ENCODE measurements at regions not wholly inside any gene's neighbourhood (a gene's known extent, or its start where the extent isn't known, plus 50 kb on each side); places are given as distances from the start of the nearest gene placed in this dataset.

- no peak overlapping the region for H3K4me3 ChIP-seq
- intact Hi-C loops (cut with DNase I), result no loop called here
- no peak for DNase-seq
- ATAC-seq, result no peak
- WGBS, 2 donors, result 83 to 85% methylated on average over 3 of the region's 3 CpGs
- H3K27ac ChIP-seq, result no peak overlapping the region
- peaks cover 0 to 5% (median 0%) of the 10 kb centered on the region in 7 donors for H3K27me3 ChIP-seq
- no peaks in the 10 kb centered on the region for H3K36me3 ChIP-seq
- peaks cover 0 to 11% (median 3%) of the 10 kb centered on the region in 9 donors for H3K4me1 ChIP-seq
- H3K9me3 ChIP-seq, result no peaks in the 10 kb centered on the region
- TF ChIP-seq, protein P1, sequence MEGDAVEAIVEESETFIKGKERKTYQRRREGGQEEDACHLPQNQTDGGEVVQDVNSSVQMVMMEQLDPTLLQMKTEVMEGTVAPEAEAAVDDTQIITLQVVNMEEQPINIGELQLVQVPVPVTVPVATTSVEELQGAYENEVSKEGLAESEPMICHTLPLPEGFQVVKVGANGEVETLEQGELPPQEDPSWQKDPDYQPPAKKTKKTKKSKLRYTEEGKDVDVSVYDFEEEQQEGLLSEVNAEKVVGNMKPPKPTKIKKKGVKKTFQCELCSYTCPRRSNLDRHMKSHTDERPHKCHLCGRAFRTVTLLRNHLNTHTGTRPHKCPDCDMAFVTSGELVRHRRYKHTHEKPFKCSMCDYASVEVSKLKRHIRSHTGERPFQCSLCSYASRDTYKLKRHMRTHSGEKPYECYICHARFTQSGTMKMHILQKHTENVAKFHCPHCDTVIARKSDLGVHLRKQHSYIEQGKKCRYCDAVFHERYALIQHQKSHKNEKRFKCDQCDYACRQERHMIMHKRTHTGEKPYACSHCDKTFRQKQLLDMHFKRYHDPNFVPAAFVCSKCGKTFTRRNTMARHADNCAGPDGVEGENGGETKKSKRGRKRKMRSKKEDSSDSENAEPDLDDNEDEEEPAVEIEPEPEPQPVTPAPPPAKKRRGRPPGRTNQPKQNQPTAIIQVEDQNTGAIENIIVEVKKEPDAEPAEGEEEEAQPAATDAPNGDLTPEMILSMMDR (IDR thresholded peaks at IDR 0.05), result no peak
Observed at GRCh38 chr2:38192976-38193375, 117.0 kb upstream of the CYP1B1 start.

DNA sequence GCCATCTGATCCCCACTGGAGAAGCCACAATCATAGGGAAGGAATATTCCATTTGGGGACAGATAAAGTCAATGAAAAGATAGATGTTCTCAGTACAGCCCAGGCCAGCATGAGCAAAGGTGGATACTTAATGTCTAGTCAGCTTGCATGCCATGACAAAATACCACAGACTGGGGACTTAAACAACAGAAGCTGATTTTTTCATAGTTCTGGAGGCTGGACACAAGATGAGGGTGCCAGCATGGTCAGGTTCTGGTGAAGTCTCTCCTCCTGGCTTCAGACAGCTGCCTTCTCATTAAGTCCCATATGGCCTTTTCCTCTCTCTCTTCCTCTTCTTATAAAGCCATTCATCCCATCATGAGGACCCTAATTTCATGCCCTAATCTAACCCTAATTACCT lies 116.1 kb upstream of the CYP1B1 start:
- DNase-seq, result no peak
- intact Hi-C loops (cut with DNase I), result no loop called here
- ATAC-seq, result no peak

DNA sequence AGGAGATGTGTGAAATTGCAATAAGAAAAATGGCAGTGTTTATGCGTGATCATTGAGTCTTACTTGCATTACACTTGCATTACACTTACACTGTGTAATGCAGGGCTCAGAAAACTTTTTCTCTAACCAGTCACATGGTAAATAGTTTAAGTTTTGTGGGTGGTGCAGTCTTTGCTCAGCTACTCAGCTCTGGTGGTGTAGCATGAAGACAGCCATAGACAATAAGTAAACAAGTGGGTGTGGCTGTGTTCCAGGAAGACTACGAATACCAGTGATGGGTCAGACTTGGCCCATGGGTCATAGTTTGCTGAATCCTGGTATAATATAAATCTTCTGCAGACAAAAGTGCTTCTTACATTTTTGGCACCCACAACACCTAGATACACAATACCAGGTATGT lies 115.6 kb upstream of the CYP1B1 start:
- ATAC-seq, result no peak
- intact Hi-C loops (cut with DNase I), result no loop called here

More for the DNA sequence above, 116.1 kb upstream of the CYP1B1 start:
- Histone ChIP-seq H3K27ac (no peak overlapping the region), H3K4me1 (peaks cover 0 to 19% (median 6%) of the 10 kb centered on the region in 9 donors), H3K4me3 (no peak overlapping the region), H3K27me3 (peaks cover 0 to 5% (median 0%) of the 10 kb centered on the region in 7 donors), H3K9me3 (no peaks in the 10 kb centered on the region), H3K36me3 (no peaks in the 10 kb centered on the region)
- TF ChIP-seq, protein P1 (IDR thresholded peaks at IDR 0.05), result no peak

DNA sequence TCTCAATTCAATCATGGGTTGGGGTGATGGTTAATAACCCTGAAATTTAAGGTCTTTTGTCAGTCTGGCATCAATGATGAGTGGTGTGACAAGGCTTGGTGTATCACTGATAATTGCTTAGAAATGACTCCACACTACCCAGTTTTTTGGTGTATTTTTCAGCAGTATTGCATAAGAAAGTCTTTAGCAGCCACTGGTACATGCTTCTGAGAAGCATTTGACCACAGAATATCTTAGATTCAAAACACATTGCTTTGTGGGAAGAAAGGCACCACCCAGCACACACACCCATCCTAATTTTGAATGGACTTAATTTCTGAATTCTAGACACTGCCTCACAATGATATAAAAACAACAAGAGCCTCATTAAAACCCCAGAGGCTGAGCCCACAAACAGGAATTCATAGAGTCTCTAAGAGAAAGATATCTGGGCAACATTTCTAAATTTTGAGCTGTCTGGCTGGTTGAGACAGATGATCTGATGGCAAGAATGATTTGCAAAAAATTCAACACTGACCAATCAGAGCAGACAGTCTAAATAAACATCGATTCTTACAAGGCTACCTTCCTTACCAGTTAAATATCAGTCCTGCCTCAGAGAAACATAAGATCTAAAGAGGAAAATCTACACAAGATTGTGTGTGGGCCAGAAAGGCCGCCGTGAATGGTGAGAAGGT lies 114.7 kb upstream of the CYP1B1 start:
- TF ChIP-seq, protein P1 (IDR thresholded peaks at IDR 0.05), result no peak
- Histone ChIP-seq H3K36me3 (no peaks in the 10 kb centered on the region), H3K27ac (peak overlapping the region in 6 of 10 donors; percentile 11 to 79 (median 72)), H3K27me3 (peaks cover 0 to 3% (median 0%) of the 10 kb centered on the region in 7 donors), H3K4me3 (no peak overlapping the region), H3K4me1 (peaks cover 0 to 22% (median 6%) of the 10 kb centered on the region in 9 donors), H3K9me3 (no peaks in the 10 kb centered on the region)
- ATAC-seq (peak in 5 of 8 donors; percentile 25 to 61 (median 46)), DNase-seq (no peak)
- 93 to 94% methylated on average over 3 of the region's 3 CpGs for WGBS, 2 donors
- intact Hi-C loops (cut with DNase I), result no loop called here

More for the DNA sequence above, 115.6 kb upstream of the CYP1B1 start:
- WGBS, 2 donors, result 86 to 88% methylated on average over 2 of the region's 2 CpGs
- Histone ChIP-seq H3K4me1 (peaks cover 0 to 19% (median 6%) of the 10 kb centered on the region in 9 donors), H3K36me3 (no peaks in the 10 kb centered on the region), H3K27me3 (peaks cover 0 to 5% (median 0%) of the 10 kb centered on the region in 7 donors), H3K4me3 (no peak overlapping the region), H3K9me3 (no peaks in the 10 kb centered on the region), H3K27ac (peak overlapping the region in 3 of 10 donors; percentile 58 to 79 (median 66))
- DNase-seq, result no peak
- TF ChIP-seq, protein P1 (IDR thresholded peaks at IDR 0.05), result no peak
